Tibial artery (tissue), 4 donors: ENCODE measurements at regions not wholly inside any gene's neighbourhood (a gene's known extent, or its start where the extent isn't known, plus 50 kb on each side); places are given as distances from the start of the nearest gene placed in this dataset.

ENCODE experiments used
- DNase-seq, 2 donors: peaks; one replicate each; pipeline ENCODE4 v3.0.0-alpha.2; 2019
- H3K27ac ChIP-seq, 2 donors: fragments of 200-600 bp; sonication (generic) in 1 of 2; 1 replicate in 1 of 2; 2 replicates in 1 of 2; pipeline ENCODE4 v1.5.1; 2018 to 2019; ENCODE audit warnings: mild to moderate bottlenecking in 1 of 2
- H3K27me3 ChIP-seq, 2 donors: fragments of 200-600 bp; sonication (generic) in 1 of 2; one replicate each; pipeline versions ENCODE4 v1.5.1 to v1.6.0; 2016 to 2019
- H3K36me3 ChIP-seq, 3 donors: fragments of 200-600 bp; sonication (generic) in 2 of 3; one replicate each; pipeline ENCODE4 v1.5.1; 2016 to 2019; ENCODE audit warnings: mild to moderate bottlenecking in 2 of 3
- H3K4me1 ChIP-seq, 4 donors: fragments of 200-600 bp; sonication (generic) in 2 of 4; 1 replicate in 3 of 4; 2 replicates in 1 of 4; pipeline ENCODE4 v1.5.1; 2016 to 2019
- H3K4me3 ChIP-seq, 2 donors: fragments of 200-600 bp; sonication (generic) in 1 of 2; 1 replicate in 1 of 2; 2 replicates in 1 of 2; pipeline ENCODE4 v1.5.1; 2018 to 2019; ENCODE audit warnings: mild to moderate bottlenecking in 2 of 2
- H3K9me3 ChIP-seq, 3 donors: fragments of 200-600 bp; sonication (generic) in 1 of 3; one replicate each; pipeline ENCODE4 v1.5.1; 2016 to 2019
- intact Hi-C: fragments of 100-400 bp; cut with DNase I; formaldehyde crosslinking; loops from one replicate; pipeline ENCODE4 v1.15.0; 2023; ENCODE audit warnings: low total_unique reads
- TF ChIP-seq, protein P1 (sequence below), 2 experiments: fragments of 200-600 bp in 1 of 2; fragments of 450-650 bp in 1 of 2; IDR thresholded peaks; one replicate each; pipeline ENCODE4 v1.5.1; 2017 to 2019; ENCODE audit warnings: antibody characterized with exemption in 2 of 2, mild to moderate bottlenecking in 1 of 2, moderate library complexity in 1 of 2

GRCh38 chr5:169351721-169352120 is 50.8 kb upstream of the SLIT3 start:
- TF ChIP-seq, protein P1, sequence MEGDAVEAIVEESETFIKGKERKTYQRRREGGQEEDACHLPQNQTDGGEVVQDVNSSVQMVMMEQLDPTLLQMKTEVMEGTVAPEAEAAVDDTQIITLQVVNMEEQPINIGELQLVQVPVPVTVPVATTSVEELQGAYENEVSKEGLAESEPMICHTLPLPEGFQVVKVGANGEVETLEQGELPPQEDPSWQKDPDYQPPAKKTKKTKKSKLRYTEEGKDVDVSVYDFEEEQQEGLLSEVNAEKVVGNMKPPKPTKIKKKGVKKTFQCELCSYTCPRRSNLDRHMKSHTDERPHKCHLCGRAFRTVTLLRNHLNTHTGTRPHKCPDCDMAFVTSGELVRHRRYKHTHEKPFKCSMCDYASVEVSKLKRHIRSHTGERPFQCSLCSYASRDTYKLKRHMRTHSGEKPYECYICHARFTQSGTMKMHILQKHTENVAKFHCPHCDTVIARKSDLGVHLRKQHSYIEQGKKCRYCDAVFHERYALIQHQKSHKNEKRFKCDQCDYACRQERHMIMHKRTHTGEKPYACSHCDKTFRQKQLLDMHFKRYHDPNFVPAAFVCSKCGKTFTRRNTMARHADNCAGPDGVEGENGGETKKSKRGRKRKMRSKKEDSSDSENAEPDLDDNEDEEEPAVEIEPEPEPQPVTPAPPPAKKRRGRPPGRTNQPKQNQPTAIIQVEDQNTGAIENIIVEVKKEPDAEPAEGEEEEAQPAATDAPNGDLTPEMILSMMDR (IDR thresholded peaks at IDR 0.05) = no peak
- Histone ChIP-seq H3K4me1 (peaks cover 0 to 23% (median 14%) of the 10 kb centered on the region in 4 donors), H3K4me3 (no peak overlapping the region), H3K27ac (no peak overlapping the region), H3K36me3 (no peaks in the 10 kb centered on the region), H3K9me3 (no peaks in the 10 kb centered on the region), H3K27me3 (no peaks in the 10 kb centered on the region)
- DNase-seq = no peak
- intact Hi-C loops = no loop called here

DNA sequence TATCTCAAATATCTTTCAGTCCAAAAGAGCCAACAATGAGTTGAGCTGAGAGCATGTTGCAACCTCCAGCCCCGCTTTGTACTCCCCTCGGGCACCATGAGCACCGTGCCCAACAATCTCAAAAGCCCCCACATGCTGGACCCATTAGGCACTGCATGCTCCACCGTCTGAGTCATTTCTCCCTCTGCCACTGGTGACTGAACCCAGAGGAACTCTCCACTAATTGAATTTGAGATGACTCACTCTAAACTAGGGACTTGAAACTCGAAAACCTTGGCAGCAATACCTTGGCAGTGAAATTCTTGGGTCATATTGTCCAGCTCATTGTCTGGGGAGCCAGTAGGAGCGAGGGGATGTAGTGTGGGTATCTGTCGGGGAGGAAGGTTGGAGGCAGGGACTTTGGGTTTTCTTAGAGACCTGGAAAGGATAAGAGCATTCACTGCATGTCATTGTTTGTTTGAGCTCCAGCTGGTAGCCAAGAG is 49.9 kb upstream of the SLIT3 start:
- intact Hi-C loops = no loop called here
- Histone ChIP-seq H3K4me3 (no peak overlapping the region), H3K27ac (no peak overlapping the region), H3K27me3 (no peaks in the 10 kb centered on the region), H3K9me3 (no peaks in the 10 kb centered on the region), H3K36me3 (no peaks in the 10 kb centered on the region), H3K4me1 (peaks cover 0 to 26% (median 14%) of the 10 kb centered on the region in 4 donors)
- TF ChIP-seq, protein P1 (IDR thresholded peaks at IDR 0.05) = peak; percentile 13 to 27
- peak; percentile 41 to 77 for DNase-seq
